Brain microvascular endothelial cell (primary cell): ENCODE measurements at regions not wholly inside any gene's neighbourhood (a gene's known extent, or its start where the extent isn't known, plus 50 kb on each side); places are given as distances from the start of the nearest gene placed in this dataset.

ENCODE experiments used
- DNase-seq: peaks from one replicate; pipeline ENCODE4 v3.0.0-alpha.2; 2020
- H3K27ac ChIP-seq: fragments of 250-450 bp; sonication (Bioruptor Pico); 2 replicates; pipeline ENCODE4 v1.5.1; 2020; ENCODE audit warnings: mild to moderate bottlenecking, moderate library complexity
- H3K27me3 ChIP-seq: fragments of 250-450 bp; sonication (Bioruptor Pico); replicated peaks from 2 replicates; pipeline ENCODE4 v1.5.1; 2020; ENCODE audit warnings: mild to moderate bottlenecking
- H3K36me3 ChIP-seq: fragments of 250-450 bp; sonication (Bioruptor Pico); replicated peaks from 2 replicates; pipeline ENCODE4 v1.5.1; 2020; ENCODE audit warnings: mild to moderate bottlenecking
- H3K4me3 ChIP-seq: 2 replicates; pipeline ENCODE4 v1.5.1; 2011; ENCODE audit warnings: low read depth, mild to moderate bottlenecking, control low read depth, low read length, moderate library complexity
- CTCF ChIP-seq: IDR thresholded peaks from 2 replicates; pipeline ENCODE4 v1.5.1; 2011; ENCODE audit warnings: low read depth, mild to moderate bottlenecking, moderate library complexity, low read length, control low read depth, inconsistent platforms; ENCODE audit errors: missing control alignments
- in situ Hi-C: cut with HindIII; loops from 2 replicates; pipeline ENCODE4 v1.10.0; 2017; ENCODE audit warnings: low sequenced_read_pairs, low pct_ligation_motif_present

- Histone ChIP-seq H3K27me3 (no peaks in the 10 kb centered on the region), H3K36me3 (no peaks in the 10 kb centered on the region), H3K27ac (no peak overlapping the region), H3K4me3 (no peak overlapping the region)
- no peak for TF ChIP-seq CTCF
- no peak for DNase-seq
- in situ Hi-C loops: no loop called here
Measured at GRCh38 chr6:10033223-10033829, 381.5 kb downstream of the TFAP2A start.

- TF ChIP-seq CTCF: no peak
Measured at GRCh38 chr6:10031617-10032016, 383.3 kb downstream of the TFAP2A start.

GRCh38 chr6:10030942-10031537 is 383.8 kb downstream of the TFAP2A start:
- Histone ChIP-seq H3K36me3 (no peaks in the 10 kb centered on the region), H3K27ac (no peak overlapping the region), H3K4me3 (no peak overlapping the region), H3K27me3 (no peaks in the 10 kb centered on the region)
- in situ Hi-C loops: no loop called here
- no peak for DNase-seq
- TF ChIP-seq CTCF: peak; percentile 48

More at GRCh38 chr6:10031617-10032016, 383.3 kb downstream of the TFAP2A start:
- Histone ChIP-seq H3K27ac (no peak overlapping the region), H3K27me3 (no peaks in the 10 kb centered on the region), H3K4me3 (no peak overlapping the region), H3K36me3 (no peaks in the 10 kb centered on the region)
- DNase-seq: no peak
- in situ Hi-C loops: no loop called here

GRCh38 chr6:10028222-10028621 is 386.7 kb downstream of the TFAP2A start:
- no peak for DNase-seq
- no peak overlapping the region for H3K4me3 ChIP-seq
- H3K27ac ChIP-seq: no peak overlapping the region
- no peaks in the 10 kb centered on the region for H3K27me3 ChIP-seq
- no peak for TF ChIP-seq CTCF
- in situ Hi-C loops: no loop called here
- no peaks in the 10 kb centered on the region for H3K36me3 ChIP-seq

- Histone ChIP-seq H3K27me3 (no peaks in the 10 kb centered on the region), H3K36me3 (no peaks in the 10 kb centered on the region), H3K4me3 (no peak overlapping the region), H3K27ac (no peak overlapping the region)
- TF ChIP-seq CTCF: no peak
- in situ Hi-C loops: no loop called here
- DNase-seq: no peak
Measured at GRCh38 chr6:10019851-10020250, 395.0 kb downstream of the TFAP2A start.

GRCh38 chr6:10014557-10014956 is 400.3 kb downstream of the TFAP2A start:
- Histone ChIP-seq H3K27me3 (no peaks in the 10 kb centered on the region), H3K4me3 (no peak overlapping the region), H3K36me3 (no peaks in the 10 kb centered on the region), H3K27ac (no peak overlapping the region)
- no peak for DNase-seq
- TF ChIP-seq CTCF: no peak
- in situ Hi-C loops: no loop called here
